Thyroid gland (tissue), 4 donors: ENCODE measurements at regions not wholly inside any gene's neighbourhood (a gene's known extent, or its start where the extent isn't known, plus 50 kb on each side); places are given as distances from the start of the nearest gene placed in this dataset.

Source experiments
- DNase-seq, 2 donors: peaks; one replicate each; pipeline ENCODE4 v3.0.0-alpha.2; 2019
- H3K27ac ChIP-seq, 3 donors: fragments of 200-600 bp; sonication (generic); 1 replicate in 2 of 3; 2 replicates in 1 of 3; pipeline ENCODE4 v1.5.1; 2016 to 2019; ENCODE audit warnings: mild to moderate bottlenecking in 1 of 3, moderate library complexity in 1 of 3
- H3K27me3 ChIP-seq: fragments of 200-600 bp; sonication (generic); one replicate; pipeline ENCODE4 v1.5.1; 2019
- H3K36me3 ChIP-seq, 2 donors: fragments of 200-600 bp; sonication (generic); one replicate each; pipeline ENCODE4 v1.5.1; 2016 to 2019
- H3K4me1 ChIP-seq, 2 donors: fragments of 200-600 bp; sonication (generic); one replicate each; pipeline ENCODE4 v1.5.1; 2017 to 2019
- H3K4me3 ChIP-seq, 3 donors: fragments of 200-600 bp; sonication (generic); replicated peaks in 1 of 3; 1 replicate in 2 of 3; 2 replicates in 1 of 3; pipeline ENCODE4 v1.5.1; 2016; ENCODE audit warnings: mild to moderate bottlenecking in 1 of 3
- H3K9me3 ChIP-seq: fragments of 200-600 bp; sonication (generic); one replicate; pipeline ENCODE4 v1.5.1; 2017
- CTCF ChIP-seq, 6 experiments: fragments of 200-600 bp in 3 of 6; fragments of 450-650 bp in 3 of 6; sonication (generic) in 3 of 6; IDR thresholded peaks; one replicate each; pipeline ENCODE4 v1.5.1; 2016 to 2019; ENCODE audit warnings: antibody characterized with exemption in 6 of 6, mild to moderate bottlenecking in 2 of 6, inconsistent platforms in 1 of 6, moderate library complexity in 1 of 6
- POLR2A ChIP-seq, 2 donors: fragments of 450-650 bp; IDR thresholded peaks; one replicate each; pipeline ENCODE4 v1.6.1; 2017; ENCODE audit warnings: antibody characterized with exemption in 2 of 2, mild to moderate bottlenecking in 2 of 2, moderate library complexity in 1 of 2
- WGBS, 2 donors: methylation state at CpG; one replicate each; pipeline ENCODE4 v1.1.5; 2017; 5-methylcytosine and 5-hydroxymethylcytosine counted together
- intact Hi-C: fragments of 100-400 bp; cut with DNase I; formaldehyde crosslinking; loops from one replicate; pipeline ENCODE4 v1.15.1; 2023

DNA sequence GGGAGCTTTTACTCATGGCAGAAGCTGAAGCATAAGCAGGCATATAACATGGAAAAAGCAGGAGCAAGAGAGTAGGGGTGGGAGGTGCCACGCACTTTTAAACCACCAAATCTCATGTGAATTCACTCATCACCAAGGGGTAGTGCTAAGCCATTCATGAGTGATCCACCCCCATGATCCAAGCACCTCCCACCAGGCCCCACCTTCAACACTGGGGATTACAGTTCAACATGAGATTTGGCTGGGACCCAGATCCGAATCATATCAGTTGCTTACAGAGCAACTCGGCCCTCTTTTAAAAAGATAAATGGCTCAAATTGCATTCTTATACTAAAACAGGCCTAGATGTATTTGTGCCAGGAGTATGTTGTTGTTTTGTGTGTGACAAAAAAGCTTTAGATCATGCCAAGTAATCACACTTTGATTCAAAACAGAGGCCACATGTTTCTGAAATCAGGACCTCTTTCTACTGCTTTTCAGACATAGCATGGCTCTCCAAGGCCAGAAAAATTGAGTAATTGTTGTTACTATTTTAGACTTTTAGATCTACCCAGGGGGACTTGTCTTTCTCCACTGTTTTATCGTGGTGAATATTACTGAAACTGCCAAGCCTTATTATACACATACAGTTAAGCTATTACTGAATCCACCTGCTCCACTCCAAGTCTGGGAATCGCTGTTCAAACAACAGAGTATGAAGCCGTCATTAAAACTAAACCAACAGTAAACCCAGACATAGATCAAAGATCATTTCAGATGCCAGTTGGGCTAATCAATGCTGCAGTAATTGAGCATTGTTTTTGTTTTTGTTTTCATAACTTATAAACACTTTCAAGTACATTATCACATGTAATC, 163.3 kb downstream of the KCNJ2 start:
- Histone ChIP-seq H3K4me1 (no peaks in the 10 kb centered on the region), H3K27me3 (no peaks in the 10 kb centered on the region), H3K9me3 (no peaks in the 10 kb centered on the region), H3K4me3 (no peak overlapping the region), H3K36me3 (no peaks in the 10 kb centered on the region), H3K27ac (no peak overlapping the region)
- WGBS, 2 donors: 69 to 86% methylated on average over 6 of the region's 6 CpGs
- intact Hi-C loops: no loop called here
- no peak for DNase-seq
- TF ChIP-seq POLR2A (IDR thresholded peaks at IDR 0.05): no peak
- TF ChIP-seq CTCF (IDR thresholded peaks at IDR 0.05): no peak

DNA sequence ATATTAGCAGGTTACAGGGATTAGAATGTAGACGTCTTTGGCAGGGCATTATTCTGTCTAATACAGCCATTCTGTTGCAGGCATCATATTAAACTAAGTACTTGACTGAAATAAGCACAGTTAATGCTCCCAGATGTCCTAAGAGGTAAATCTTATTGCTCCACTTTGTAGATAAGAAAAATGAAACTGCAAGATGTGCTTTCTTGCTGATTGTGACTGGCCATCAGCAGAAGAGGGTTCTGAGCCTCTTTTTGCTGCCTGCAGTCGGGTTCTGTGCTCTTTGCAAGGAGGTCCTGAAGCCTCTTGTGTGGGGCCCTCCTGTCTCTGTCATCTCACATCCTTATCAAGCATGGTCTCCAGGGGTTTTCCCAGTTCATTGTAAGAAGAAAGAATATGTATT, 167.1 kb downstream of the KCNJ2 start:
- Histone ChIP-seq H3K4me1 (no peaks in the 10 kb centered on the region), H3K27me3 (no peaks in the 10 kb centered on the region), H3K4me3 (no peak overlapping the region), H3K9me3 (no peaks in the 10 kb centered on the region), H3K36me3 (no peaks in the 10 kb centered on the region), H3K27ac (no peak overlapping the region)
- TF ChIP-seq CTCF (IDR thresholded peaks at IDR 0.05): no peak
- no peak for TF ChIP-seq POLR2A (IDR thresholded peaks at IDR 0.05)
- intact Hi-C loops: no loop called here
- DNase-seq: no peak
- WGBS, 2 donors: 86 to 90% methylated on average over 2 of the region's 2 CpGs

DNA sequence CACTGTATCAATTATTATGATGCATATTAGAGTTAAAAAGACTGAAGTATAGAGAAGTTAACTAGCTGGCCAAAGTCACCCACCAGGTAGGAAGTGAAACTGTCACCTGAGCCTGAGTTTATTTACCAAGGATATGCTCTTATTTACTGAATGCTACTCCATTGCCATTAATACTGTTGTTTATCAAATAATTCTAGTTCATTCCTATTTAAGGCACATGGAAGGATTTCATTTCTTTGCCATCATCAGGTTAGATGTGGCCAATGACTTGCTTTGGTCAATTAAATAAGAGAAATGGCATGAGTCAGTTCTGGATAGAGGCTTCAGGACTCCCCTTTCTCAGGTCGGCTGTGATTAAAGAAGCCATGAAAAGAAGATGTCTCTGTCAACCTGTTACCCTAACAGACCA, 169.6 kb downstream of the KCNJ2 start:
- H3K9me3 ChIP-seq: no peaks in the 10 kb centered on the region
- WGBS, 2 donors: 84 to 94% methylated on average over 1 of the region's 1 CpG
- TF ChIP-seq POLR2A (IDR thresholded peaks at IDR 0.05): no peak
- TF ChIP-seq CTCF (IDR thresholded peaks at IDR 0.05): no peak
- no peak for DNase-seq
- no peak overlapping the region for H3K4me3 ChIP-seq
- H3K27me3 ChIP-seq: no peaks in the 10 kb centered on the region
- intact Hi-C loops: no loop called here
- H3K4me1 ChIP-seq: no peaks in the 10 kb centered on the region
- H3K27ac ChIP-seq: no peak overlapping the region
- no peaks in the 10 kb centered on the region for H3K36me3 ChIP-seq

- Histone ChIP-seq H3K36me3 (no peaks in the 10 kb centered on the region), H3K27ac (no peak overlapping the region), H3K4me3 (no peak overlapping the region), H3K4me1 (peaks cover 0 to 5% of the 10 kb centered on the region in 2 donors), H3K9me3 (no peaks in the 10 kb centered on the region), H3K27me3 (no peaks in the 10 kb centered on the region)
- no peak for DNase-seq
- no peak for TF ChIP-seq CTCF (IDR thresholded peaks at IDR 0.05)
- TF ChIP-seq POLR2A (IDR thresholded peaks at IDR 0.05): no peak
- intact Hi-C loops: no loop called here
- WGBS, 2 donors: 87 to 98% methylated on average over 5 of the region's 5 CpGs
Measured at GRCh38 chr17:70343114-70343513, 173.8 kb downstream of the KCNJ2 start.

DNA sequence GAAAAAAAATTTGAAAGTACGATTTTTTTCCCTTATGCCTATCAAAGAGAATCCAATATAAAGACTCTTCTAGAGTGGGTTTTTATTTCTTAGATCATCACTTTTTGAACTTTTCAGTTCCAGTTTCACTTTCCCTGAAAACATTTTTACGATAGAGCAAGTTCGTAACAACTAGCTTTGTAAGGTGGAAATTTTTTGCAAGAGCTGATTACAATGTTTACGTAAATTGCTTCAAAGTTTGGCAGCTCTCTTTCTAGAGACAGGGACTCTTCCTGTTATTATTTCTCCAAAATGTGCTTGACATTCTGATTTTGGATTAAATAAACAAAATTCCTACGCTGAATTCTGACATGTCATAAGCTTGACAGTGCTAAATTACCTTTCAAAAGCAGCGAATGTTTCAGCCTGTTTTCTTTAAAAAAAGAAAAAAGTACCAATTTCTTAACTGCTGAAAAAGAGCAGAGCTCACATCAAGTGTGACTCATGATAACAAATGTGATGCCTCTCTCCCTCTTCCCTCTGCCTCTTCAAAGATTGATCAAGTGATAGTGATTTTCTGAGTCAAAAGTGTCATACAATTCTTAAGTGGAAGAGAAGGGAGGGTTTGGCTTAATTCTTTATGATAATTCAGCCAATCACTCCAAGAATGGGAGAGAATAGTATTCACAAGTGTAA, 175.2 kb downstream of the KCNJ2 start:
- Histone ChIP-seq H3K9me3 (no peaks in the 10 kb centered on the region), H3K27ac (peak overlapping the region in 1 of 3 donors; percentile 45), H3K4me3 (peak overlapping the region in 1 of 3 donors; percentile 17), H3K4me1 (peaks cover 0 to 5% of the 10 kb centered on the region in 2 donors), H3K27me3 (no peaks in the 10 kb centered on the region), H3K36me3 (no peaks in the 10 kb centered on the region)
- DNase-seq: no peak
- intact Hi-C loops: no loop called here
- no peak for TF ChIP-seq CTCF (IDR thresholded peaks at IDR 0.05)
- no peak for TF ChIP-seq POLR2A (IDR thresholded peaks at IDR 0.05)
- WGBS, 2 donors: 15% methylated on average over 6 of the region's 6 CpGs
